HEK293 (cell line): ENCODE measurements at regions not wholly inside any gene's neighbourhood (a gene's known extent, or its start where the extent isn't known, plus 50 kb on each side); places are given as distances from the start of the nearest gene placed in this dataset.

Source experiments
- CTCF ChIA-PET: fragments of 350-600 bp; formaldehyde crosslinking; extraction: SDS; loops from one replicate; lab custom pipeline; 2021; ENCODE audit warnings: antibody characterized with exemption; lab: Yijun Ruan, JAX
- POLR2A ChIA-PET: fragments of 300-600 bp; formaldehyde crosslinking; extraction: SDS; loops from one replicate; lab custom pipeline; 2020; ENCODE audit warnings: antibody characterized with exemption, inconsistent platforms; lab: Yijun Ruan, JAX
- H3K27ac ChIP-seq: fragments of 200-500 bp; sonication (Bioruptor generic); 2 replicates; pipeline ENCODE4 v1.5.1; 2014; ENCODE audit warnings: low read depth, low read length, control low read depth, inconsistent platforms; ENCODE audit errors: extremely low read depth
- H3K36me3 ChIP-seq, 2 experiments: fragments of 200-500 bp in 1 of 2; sonication (Bioruptor generic) in 1 of 2; 1 replicate in 1 of 2; 2 replicates in 1 of 2; pipeline ENCODE4 v1.5.1; 2014 to 2017; ENCODE audit warnings: inconsistent platforms in 2 of 2, low read length in 2 of 2; ENCODE audit not compliant: control insufficient read depth in 2 of 2, insufficient read depth in 1 of 2
- H3K4me1 ChIP-seq: fragments of 200-500 bp; sonication (Bioruptor generic); 2 replicates; pipeline ENCODE4 v1.5.1; 2014; ENCODE audit warnings: mild to moderate bottlenecking, low read length, inconsistent platforms; ENCODE audit not compliant: control insufficient read depth, insufficient read depth
- H3K4me3 ChIP-seq: 2 replicates; pipeline ENCODE4 v1.5.1; 2011; ENCODE audit warnings: low read depth, mild to moderate bottlenecking, control low read depth, low read length, moderate library complexity
- H3K9me3 ChIP-seq: fragments of 200-500 bp; sonication (Bioruptor generic); 2 replicates; pipeline ENCODE4 v1.5.1; 2014; ENCODE audit warnings: low read depth, low read length, inconsistent platforms; ENCODE audit not compliant: control insufficient read depth, insufficient read depth
- AEBP2 ChIP-seq: fragments of 450-650 bp; formaldehyde crosslinking; IDR thresholded peaks from 2 replicates; pipeline ENCODE4 v1.5.1; 2016; ENCODE audit warnings: missing biosample characterization, missing genetic modification characterization, borderline replicate concordance
- ELK4 ChIP-seq: IDR thresholded peaks from 2 replicates; pipeline ENCODE4 v1.6.1; 2011; ENCODE audit warnings: mild to moderate bottlenecking, low read depth, low read length, borderline replicate concordance
- HOXC10 ChIP-seq: sonication (generic); formaldehyde crosslinking; IDR thresholded peaks from 2 replicates; pipeline ENCODE4 v1.8.1; 2023; ENCODE audit warnings: mild to moderate bottlenecking, missing genetic modification reagents
- SP3 ChIP-seq: fragments of 450-650 bp; formaldehyde crosslinking; IDR thresholded peaks from 2 replicates; pipeline ENCODE4 v1.5.1; 2016; ENCODE audit warnings: missing biosample characterization, missing genetic modification characterization
- TSHZ1 ChIP-seq: fragments of 450-650 bp; formaldehyde crosslinking; IDR thresholded peaks from 2 replicates; pipeline ENCODE4 v1.5.1; 2016; ENCODE audit warnings: missing biosample characterization, missing genetic modification characterization, borderline replicate concordance
- YY2 ChIP-seq: fragments of 450-650 bp; formaldehyde crosslinking; IDR thresholded peaks from 2 replicates; pipeline ENCODE4 v1.5.1; 2016; ENCODE audit warnings: missing biosample characterization, missing genetic modification characterization
- ZBTB1 ChIP-seq: fragments of 450-650 bp; formaldehyde crosslinking; IDR thresholded peaks from 2 replicates; pipeline ENCODE4 v1.5.1; 2016; ENCODE audit warnings: missing biosample characterization, missing genetic modification characterization
- ZBTB26 ChIP-seq: fragments of 450-650 bp; formaldehyde crosslinking; optimal IDR thresholded peaks from 2 replicates; pipeline ENCODE3; 2016; ENCODE audit warnings: missing biosample characterization, mild to moderate bottlenecking, missing genetic modification characterization
- ZFP3 ChIP-seq: fragments of 450-650 bp; formaldehyde crosslinking; IDR thresholded peaks from 2 replicates; pipeline ENCODE4 v1.5.1; 2016; ENCODE audit warnings: low read depth, missing biosample characterization, missing genetic modification characterization
- ZNF121 ChIP-seq: fragments of 450-650 bp; formaldehyde crosslinking; IDR thresholded peaks from 2 replicates; pipeline ENCODE4 v1.5.1; 2016; ENCODE audit warnings: missing biosample characterization, missing genetic modification characterization
- ZNF2 ChIP-seq: fragments of 450-650 bp; formaldehyde crosslinking; IDR thresholded peaks from 2 replicates; pipeline ENCODE4 v1.5.1; 2016; ENCODE audit warnings: missing biosample characterization, missing genetic modification characterization
- ZNF350 ChIP-seq: fragments of 450-650 bp; formaldehyde crosslinking; IDR thresholded peaks from 2 replicates; pipeline ENCODE4 v1.5.0; 2017; ENCODE audit warnings: missing biosample characterization, mild to moderate bottlenecking, missing genetic modification characterization
- ZNF366 ChIP-seq: fragments of 450-650 bp; formaldehyde crosslinking; conservative IDR thresholded peaks from 2 replicates; pipeline ENCODE4 v1.5.1; 2016; ENCODE audit warnings: missing biosample characterization, missing genetic modification characterization
- ZNF785 ChIP-seq: fragments of 450-650 bp; formaldehyde crosslinking; IDR thresholded peaks from 2 replicates; pipeline ENCODE4 v1.5.1; 2016; ENCODE audit warnings: missing biosample characterization, missing genetic modification characterization

GRCh38 chr15:38048001-38048455 is 113.6 kb downstream of the TMCO5A start:
- POLR2A ChIA-PET = no interaction called here
- CTCF ChIA-PET = no interaction called here
- Histone ChIP-seq H3K9me3 (no peaks in the 10 kb centered on the region), H3K36me3 (no peaks in the 10 kb centered on the region), H3K4me3 (no peak overlapping the region), H3K4me1 (no peaks in the 10 kb centered on the region), H3K27ac (no peak overlapping the region)
- TF ChIP-seq ZNF350 (tag by site-specific recombination) = no peak

GRCh38 chr15:38049891-38050290 is 115.5 kb downstream of the TMCO5A start:
- no peaks in the 10 kb centered on the region for H3K36me3 ChIP-seq
- H3K9me3 ChIP-seq = no peaks in the 10 kb centered on the region
- TF ChIP-seq SP3 = no peak
- TF ChIP-seq ZBTB26 (tag by site-specific recombination) = no peak
- no peak for TF ChIP-seq ZFP3 (tag by site-specific recombination)
- TF ChIP-seq ZNF2 (tag by site-specific recombination) = no peak
- TF ChIP-seq ZNF366 (tag by site-specific recombination) = no peak
- TF ChIP-seq ZNF785 = no peak
- TF ChIP-seq YY2 = no peak
- no peak for TF ChIP-seq ZNF121
- no peak for TF ChIP-seq AEBP2 (tag by site-specific recombination)
- no peak for TF ChIP-seq HOXC10 (CRISPR knock-in tag)
- TF ChIP-seq TSHZ1 = no peak
- TF ChIP-seq ELK4 = no peak
- H3K4me1 ChIP-seq = no peaks in the 10 kb centered on the region
- no peak overlapping the region for H3K4me3 ChIP-seq
- CTCF ChIA-PET = no interaction called here
- POLR2A ChIA-PET = no interaction called here
- no peak overlapping the region for H3K27ac ChIP-seq

GRCh38 chr15:38050529-38051448 is 116.3 kb downstream of the TMCO5A start:
- Histone ChIP-seq H3K36me3 (no peaks in the 10 kb centered on the region), H3K27ac (no peak overlapping the region), H3K4me1 (no peaks in the 10 kb centered on the region), H3K9me3 (no peaks in the 10 kb centered on the region), H3K4me3 (no peak overlapping the region)
- ChIA-PET POLR2A (interaction anchor here (0.6 kb wide), 1 partner anchor 201 kb away, joined by 3 read pairs; no protein-coding TSS in a partner anchor), CTCF (no interaction called here)
- no peak for TF ChIP-seq ZBTB1
